DMS53 (cell line): ENCODE measurements at regions not wholly inside any gene's neighbourhood (a gene's known extent, or its start where the extent isn't known, plus 50 kb on each side); places are given as distances from the start of the nearest gene placed in this dataset.
"Not testable (repeated sequence)": the region's sequence is repeated elsewhere in the genome, so short reads cannot be mapped to it uniquely, and the experiment has no call there.

Experiments
- DNase-seq: peaks from one replicate; lab custom pipeline; 2025; lab: John Stamatoyannopoulos, UW

GRCh38 chr7:91780521-91780920, 100.0 kb downstream of the MTERF1 start:
- no peak for DNase-seq

GRCh38 chr7:91784469-91784868, 96.0 kb downstream of the MTERF1 start:
- DNase-seq, result peak; percentile 86

GRCh38 chr7:91787931-91788330, 92.6 kb downstream of the MTERF1 start:
- DNase-seq, result no peak

- no peak for DNase-seq
Observed at GRCh38 chr7:91789086-91789485, 91.4 kb downstream of the MTERF1 start.

- DNase-seq, result no peak
Observed at GRCh38 chr7:91789558-91789957, 90.9 kb downstream of the MTERF1 start.

- DNase-seq, result not testable (repeated sequence)
Observed at GRCh38 chr7:91790646-91791045, 89.9 kb downstream of the MTERF1 start.

GRCh38 chr7:91796122-91796521, 84.4 kb downstream of the MTERF1 start:
- no peak for DNase-seq

GRCh38 chr7:91798425-91798824, 82.1 kb downstream of the MTERF1 start:
- peak; percentile 61 for DNase-seq

- DNase-seq, result no peak
Observed at GRCh38 chr7:91800389-91800788, 80.1 kb downstream of the MTERF1 start.

- no peak for DNase-seq
Observed at GRCh38 chr7:91801331-91801983, 79.0 kb downstream of the MTERF1 start.

- DNase-seq, result no peak
Observed at GRCh38 chr7:91811236-91811635, 69.3 kb downstream of the MTERF1 start.

GRCh38 chr7:91811641-91812040, 68.9 kb downstream of the MTERF1 start:
- no peak for DNase-seq

- DNase-seq, result no peak
Observed at GRCh38 chr7:91812388-91812787, 68.1 kb downstream of the MTERF1 start.

- DNase-seq, result no peak
Observed at GRCh38 chr7:91814189-91814588, 66.3 kb downstream of the MTERF1 start.
